22Rv1 (cell line): ENCODE measurements at regions not wholly inside any gene's neighbourhood (a gene's known extent, or its start where the extent isn't known, plus 50 kb on each side); places are given as distances from the start of the nearest gene placed in this dataset.

Experiments used
- ZFX ChIP-seq: fragments of 450-650 bp; IDR thresholded peaks from 2 replicates; pipeline ENCODE4 v1.6.1; 2017; ENCODE audit warnings: antibody characterized with exemption, borderline replicate concordance
- TF ChIP-seq, protein P1 (sequence below): fragments of 450-650 bp; IDR thresholded peaks from 2 replicates; pipeline ENCODE4 v1.5.1; 2017; ENCODE audit warnings: mild to moderate bottlenecking

GRCh38 chr5:158014372-158014771 lies 155.4 kb upstream of the CLINT1 start:
- TF ChIP-seq, protein P1, sequence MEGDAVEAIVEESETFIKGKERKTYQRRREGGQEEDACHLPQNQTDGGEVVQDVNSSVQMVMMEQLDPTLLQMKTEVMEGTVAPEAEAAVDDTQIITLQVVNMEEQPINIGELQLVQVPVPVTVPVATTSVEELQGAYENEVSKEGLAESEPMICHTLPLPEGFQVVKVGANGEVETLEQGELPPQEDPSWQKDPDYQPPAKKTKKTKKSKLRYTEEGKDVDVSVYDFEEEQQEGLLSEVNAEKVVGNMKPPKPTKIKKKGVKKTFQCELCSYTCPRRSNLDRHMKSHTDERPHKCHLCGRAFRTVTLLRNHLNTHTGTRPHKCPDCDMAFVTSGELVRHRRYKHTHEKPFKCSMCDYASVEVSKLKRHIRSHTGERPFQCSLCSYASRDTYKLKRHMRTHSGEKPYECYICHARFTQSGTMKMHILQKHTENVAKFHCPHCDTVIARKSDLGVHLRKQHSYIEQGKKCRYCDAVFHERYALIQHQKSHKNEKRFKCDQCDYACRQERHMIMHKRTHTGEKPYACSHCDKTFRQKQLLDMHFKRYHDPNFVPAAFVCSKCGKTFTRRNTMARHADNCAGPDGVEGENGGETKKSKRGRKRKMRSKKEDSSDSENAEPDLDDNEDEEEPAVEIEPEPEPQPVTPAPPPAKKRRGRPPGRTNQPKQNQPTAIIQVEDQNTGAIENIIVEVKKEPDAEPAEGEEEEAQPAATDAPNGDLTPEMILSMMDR: no peak
- TF ChIP-seq ZFX: no peak
